Type B pancreatic cell (in vitro differentiated cells): ENCODE measurements at regions not wholly inside any gene's neighbourhood (a gene's known extent, or its start where the extent isn't known, plus 50 kb on each side); places are given as distances from the start of the nearest gene placed in this dataset.
"Not testable (repeated sequence)": the region's sequence is repeated elsewhere in the genome, so short reads cannot be mapped to it uniquely, and the experiment has no call there.

Experiments
- DNase-seq: peaks from one replicate; pipeline ENCODE4 v3.0.0; 2021; ENCODE audit warnings: mixed read lengths; ENCODE audit not compliant: unreplicated experiment; ENCODE audit errors: extremely low spot score
- H3K27ac Mint-ChIP-seq: 2 replicates; pipeline ENCODE4 v1.8.0; 2021; ENCODE audit warnings: mild to moderate bottlenecking, mixed read lengths
- H3K27me3 Mint-ChIP-seq: 2 replicates; pipeline ENCODE4 v1.8.0; 2021; ENCODE audit warnings: mixed read lengths
- H3K36me3 Mint-ChIP-seq: 2 replicates; pipeline ENCODE4 v1.8.0; 2021; ENCODE audit warnings: mixed read lengths
- H3K4me1 Mint-ChIP-seq: one replicate; pipeline ENCODE4 v1.8.0; 2021; ENCODE audit warnings: mixed read lengths; ENCODE audit not compliant: unreplicated experiment
- H3K4me3 Mint-ChIP-seq: 2 replicates; pipeline ENCODE4 v1.8.0; 2021; ENCODE audit warnings: mild to moderate bottlenecking, mixed read lengths
- H3K9me3 Mint-ChIP-seq: 2 replicates; pipeline ENCODE4 v1.8.0; 2021; ENCODE audit warnings: mixed read lengths
- TF ChIP-seq, protein P1 (sequence below): fragments of 200-600 bp; sonication (generic); conservative IDR thresholded peaks from 2 replicates; pipeline ENCODE4 v1.5.0; 2021; ENCODE audit warnings: antibody characterized with exemption, mild to moderate bottlenecking

DNA sequence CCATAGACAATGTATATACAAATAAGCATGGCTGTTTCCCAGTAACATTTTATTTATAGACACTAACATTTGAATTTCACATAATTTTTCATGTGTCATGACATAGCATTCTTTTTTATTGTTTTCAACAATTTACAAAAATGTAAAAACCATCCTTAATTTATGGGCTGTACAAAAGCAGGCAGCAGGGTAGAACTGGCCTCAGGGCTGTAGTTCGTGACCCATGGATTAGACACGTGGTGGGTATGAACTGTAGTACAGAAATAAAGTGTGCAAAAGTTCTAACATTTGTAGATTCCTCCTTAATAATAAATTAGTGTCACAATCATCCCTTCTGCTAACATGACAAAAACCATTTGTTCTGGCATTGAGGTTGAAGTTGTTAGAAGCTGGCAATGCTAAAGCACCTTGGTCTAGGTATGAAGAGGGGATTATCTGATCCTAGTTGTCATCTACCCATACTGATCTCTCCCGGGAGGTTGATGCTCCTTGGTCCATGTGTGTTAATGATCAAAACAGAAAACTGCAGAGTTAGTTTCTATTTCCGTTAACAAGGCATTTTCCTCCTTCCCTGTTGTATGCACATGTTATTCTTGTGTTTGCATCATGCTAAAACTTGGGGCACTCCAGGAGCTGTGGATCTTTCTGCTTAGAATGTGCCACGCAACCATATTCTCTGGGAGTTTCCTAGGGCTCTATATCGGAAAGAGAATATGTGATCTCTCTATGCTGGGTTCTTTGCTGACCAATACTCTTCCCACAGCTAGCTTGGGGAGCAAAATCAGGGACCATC is 917.6 kb downstream of the TLE1 start:
- Mint-ChIP-seq H3K9me3 (no peaks in the 10 kb centered on the region), H3K36me3 (no peaks in the 10 kb centered on the region), H3K27ac (no peak overlapping the region), H3K27me3 (no peaks in the 10 kb centered on the region), H3K4me3 (no peak overlapping the region), H3K4me1 (no peaks in the 10 kb centered on the region)
- DNase-seq: no peak
- TF ChIP-seq, protein P1, sequence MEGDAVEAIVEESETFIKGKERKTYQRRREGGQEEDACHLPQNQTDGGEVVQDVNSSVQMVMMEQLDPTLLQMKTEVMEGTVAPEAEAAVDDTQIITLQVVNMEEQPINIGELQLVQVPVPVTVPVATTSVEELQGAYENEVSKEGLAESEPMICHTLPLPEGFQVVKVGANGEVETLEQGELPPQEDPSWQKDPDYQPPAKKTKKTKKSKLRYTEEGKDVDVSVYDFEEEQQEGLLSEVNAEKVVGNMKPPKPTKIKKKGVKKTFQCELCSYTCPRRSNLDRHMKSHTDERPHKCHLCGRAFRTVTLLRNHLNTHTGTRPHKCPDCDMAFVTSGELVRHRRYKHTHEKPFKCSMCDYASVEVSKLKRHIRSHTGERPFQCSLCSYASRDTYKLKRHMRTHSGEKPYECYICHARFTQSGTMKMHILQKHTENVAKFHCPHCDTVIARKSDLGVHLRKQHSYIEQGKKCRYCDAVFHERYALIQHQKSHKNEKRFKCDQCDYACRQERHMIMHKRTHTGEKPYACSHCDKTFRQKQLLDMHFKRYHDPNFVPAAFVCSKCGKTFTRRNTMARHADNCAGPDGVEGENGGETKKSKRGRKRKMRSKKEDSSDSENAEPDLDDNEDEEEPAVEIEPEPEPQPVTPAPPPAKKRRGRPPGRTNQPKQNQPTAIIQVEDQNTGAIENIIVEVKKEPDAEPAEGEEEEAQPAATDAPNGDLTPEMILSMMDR: no peak

DNA sequence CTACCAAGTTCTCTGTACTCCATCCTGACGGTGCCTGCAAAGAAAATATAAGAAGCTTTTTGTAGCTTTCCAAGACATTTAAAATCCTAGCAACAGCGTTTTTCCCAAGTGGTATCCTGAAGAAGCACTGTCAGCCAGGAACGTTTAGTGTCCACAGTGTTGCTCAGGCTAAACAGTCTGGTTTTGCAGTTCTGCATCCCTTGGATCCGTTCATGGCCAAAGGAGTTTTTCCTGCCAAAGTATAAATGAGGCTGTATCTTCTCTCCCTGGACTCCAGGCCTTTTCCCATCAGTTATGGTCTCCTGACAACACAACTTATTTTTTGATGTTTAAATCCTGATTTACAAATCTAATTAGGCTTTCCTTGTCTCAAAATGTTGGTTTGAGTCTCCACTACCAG is 925.8 kb downstream of the TLE1 start:
- no peaks in the 10 kb centered on the region for H3K36me3 Mint-ChIP-seq
- H3K9me3 Mint-ChIP-seq: no peaks in the 10 kb centered on the region
- DNase-seq: no peak
- TF ChIP-seq, protein P1: no peak
- H3K4me3 Mint-ChIP-seq: no peak overlapping the region
- no peak overlapping the region for H3K27ac Mint-ChIP-seq
- no peaks in the 10 kb centered on the region for H3K27me3 Mint-ChIP-seq
- H3K4me1 Mint-ChIP-seq: no peaks in the 10 kb centered on the region

DNA sequence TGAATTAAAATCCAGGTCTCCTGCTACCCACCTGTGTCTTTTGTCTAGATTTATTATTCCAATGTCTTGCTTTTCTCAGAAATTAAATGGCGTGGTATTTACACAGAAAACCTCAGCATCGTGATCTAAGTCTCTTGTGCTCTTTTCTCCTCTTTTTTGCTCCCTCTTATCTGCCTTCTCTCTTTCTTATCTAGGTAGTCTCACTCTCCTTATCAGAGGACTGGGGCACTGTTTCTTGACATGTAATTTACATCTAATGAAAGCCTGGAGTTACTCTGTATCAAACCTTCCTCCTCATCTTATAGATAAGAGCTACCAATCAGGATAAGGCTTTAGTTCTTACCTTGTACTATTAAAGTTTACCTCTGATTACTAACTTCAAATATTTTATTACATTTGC is 933.8 kb downstream of the TLE1 start:
- TF ChIP-seq, protein P1: no peak
- Mint-ChIP-seq H3K4me1 (no peaks in the 10 kb centered on the region), H3K27me3 (no peaks in the 10 kb centered on the region), H3K9me3 (no peaks in the 10 kb centered on the region), H3K36me3 (no peaks in the 10 kb centered on the region), H3K4me3 (no peak overlapping the region), H3K27ac (no peak overlapping the region)
- DNase-seq: no peak

DNA sequence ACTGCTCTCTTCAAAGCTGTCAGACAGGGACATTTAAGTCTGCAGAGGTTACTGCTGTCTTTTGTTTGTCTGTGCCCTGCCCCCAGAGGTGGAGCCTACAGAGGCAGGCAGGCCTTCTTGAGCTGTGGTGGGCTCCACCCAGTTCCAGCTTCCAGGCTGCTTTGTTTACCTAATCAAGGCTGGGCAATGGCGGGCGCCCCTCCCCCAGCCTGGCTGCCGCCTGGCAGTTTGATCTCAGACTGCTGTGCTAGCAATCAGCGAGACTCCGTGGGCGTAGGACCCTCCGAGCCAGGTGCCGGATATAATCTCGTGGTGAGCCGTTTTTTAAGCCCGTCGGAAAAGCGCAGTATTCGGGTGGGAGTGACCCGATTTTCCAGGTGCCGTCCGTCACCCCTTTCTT is 942.3 kb downstream of the TLE1 start:
- not testable (repeated sequence) for H3K9me3 Mint-ChIP-seq, H3K36me3 Mint-ChIP-seq, H3K27ac Mint-ChIP-seq, H3K4me3 Mint-ChIP-seq, H3K27me3 Mint-ChIP-seq, DNase-seq, H3K4me1 Mint-ChIP-seq

DNA sequence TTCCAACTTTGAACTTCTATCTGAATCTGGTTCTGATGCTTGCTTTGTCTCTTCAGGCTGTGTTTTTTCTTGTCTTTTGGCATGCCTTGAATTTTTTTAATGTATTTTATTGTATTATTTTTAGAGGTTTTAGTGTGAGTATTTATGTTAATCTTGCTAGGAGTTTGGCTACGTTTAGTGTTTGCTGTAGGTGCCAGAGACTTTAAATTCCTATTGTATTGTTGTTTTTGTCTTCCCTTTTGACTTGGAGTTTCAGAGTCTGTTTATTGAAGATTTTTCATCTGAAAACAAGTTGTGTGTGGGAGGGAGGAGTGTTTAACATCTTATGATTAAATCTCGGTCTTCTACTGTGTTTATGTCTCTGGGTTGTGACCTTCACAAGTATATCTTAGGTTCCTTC is 956.8 kb downstream of the TLE1 start:
- TF ChIP-seq, protein P1: no peak
- Mint-ChIP-seq H3K27ac (no peak overlapping the region), H3K4me3 (no peak overlapping the region), H3K36me3 (no peaks in the 10 kb centered on the region), H3K4me1 (no peaks in the 10 kb centered on the region), H3K27me3 (no peaks in the 10 kb centered on the region), H3K9me3 (no peaks in the 10 kb centered on the region)
- DNase-seq: no peak

DNA sequence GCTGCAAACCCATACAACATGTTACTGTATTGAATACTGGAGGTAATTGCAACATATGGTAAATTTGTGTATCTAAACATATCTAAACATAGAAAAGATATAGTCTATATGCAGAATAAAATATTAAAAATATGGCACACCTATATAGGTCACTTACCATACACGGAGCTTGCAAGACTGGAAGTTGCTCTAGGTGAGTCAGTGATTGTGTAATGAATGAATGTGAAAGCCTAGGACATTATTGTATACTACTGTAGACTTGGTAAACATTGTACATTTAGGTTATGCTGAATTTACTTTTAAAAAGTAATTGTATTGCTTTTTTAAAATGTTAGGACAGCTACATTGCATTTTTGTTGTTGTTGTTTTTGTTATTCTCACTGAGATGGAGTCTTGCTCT is 968.8 kb downstream of the TLE1 start:
- TF ChIP-seq, protein P1: no peak
- no peak overlapping the region for H3K27ac Mint-ChIP-seq
- no peak for DNase-seq
- no peak overlapping the region for H3K4me3 Mint-ChIP-seq
- no peaks in the 10 kb centered on the region for H3K36me3 Mint-ChIP-seq
- H3K27me3 Mint-ChIP-seq: peaks cover 5% of the 10 kb centered on the region
- peaks cover 8% of the 10 kb centered on the region for H3K9me3 Mint-ChIP-seq
- no peaks in the 10 kb centered on the region for H3K4me1 Mint-ChIP-seq
